IPS-20b (cell line): ENCODE measurements at regions not wholly inside any gene's neighbourhood (a gene's known extent, or its start where the extent isn't known, plus 50 kb on each side); places are given as distances from the start of the nearest gene placed in this dataset.
"Not testable (repeated sequence)": the region's sequence is repeated elsewhere in the genome, so short reads cannot be mapped to it uniquely, and the experiment has no call there.

Source experiments
- H3K27ac ChIP-seq: one replicate; pipeline ENCODE4 v1.5.1; 2013; ENCODE audit warnings: low read length
- H3K27me3 ChIP-seq: 2 replicates; pipeline ENCODE4 v1.6.1; 2013; ENCODE audit warnings: mild to moderate bottlenecking, low read length, inconsistent platforms; ENCODE audit not compliant: insufficient read depth
- H3K36me3 ChIP-seq: 2 replicates; pipeline ENCODE4 v1.6.1; 2013; ENCODE audit warnings: low read depth, mild to moderate bottlenecking, inconsistent platforms, low read length, moderate library complexity; ENCODE audit not compliant: insufficient read depth
- H3K4me1 ChIP-seq: 2 replicates; pipeline ENCODE4 v1.6.1; 2013; ENCODE audit warnings: mild to moderate bottlenecking, control low read depth, inconsistent platforms, low read length, moderate library complexity; ENCODE audit not compliant: insufficient read depth
- H3K4me3 ChIP-seq: 2 replicates; pipeline ENCODE4 v1.5.1; 2013; ENCODE audit warnings: mild to moderate bottlenecking, low read length, inconsistent platforms
- H3K9ac ChIP-seq: 2 replicates; pipeline ENCODE4 v1.6.1; 2013; ENCODE audit warnings: low read depth, mild to moderate bottlenecking, inconsistent platforms, low read length, moderate library complexity
- H3K9me3 ChIP-seq: 2 replicates; pipeline ENCODE4 v1.6.1; 2013; ENCODE audit warnings: mild to moderate bottlenecking, low read depth, low read length, inconsistent platforms; ENCODE audit not compliant: insufficient read depth

DNA sequence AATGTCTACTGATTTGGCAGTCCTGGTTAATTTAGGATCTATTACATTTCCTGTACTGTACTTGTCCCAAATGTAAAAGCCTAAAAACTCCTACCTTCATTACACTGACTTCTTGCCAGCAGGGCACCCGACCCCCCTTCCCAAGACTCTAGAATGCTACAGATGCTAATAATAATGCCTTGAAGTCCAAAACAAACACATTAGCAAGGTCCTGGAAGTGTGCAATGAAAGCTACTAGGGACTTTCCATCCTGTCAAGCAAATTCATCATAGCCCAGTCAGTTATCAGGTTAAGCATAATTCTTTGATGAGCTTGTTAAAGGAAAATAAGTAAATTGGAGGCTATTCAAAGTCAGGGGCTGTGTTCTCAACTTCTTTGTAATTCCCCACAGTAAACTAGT, 115.3 kb upstream of the RBBP8 start:
- Histone ChIP-seq H3K9me3 (no peaks in the 10 kb centered on the region), H3K36me3 (no peaks in the 10 kb centered on the region), H3K4me1 (peaks cover 11% of the 10 kb centered on the region; the same call in 1 of the 2 replicates), H3K27ac (no peak overlapping the region), H3K9ac (no peak overlapping the region), H3K4me3 (no peak overlapping the region), H3K27me3 (no peaks in the 10 kb centered on the region)

GRCh38 chr18:22822024-22822423, 111.1 kb upstream of the RBBP8 start:
- no peaks in the 10 kb centered on the region for H3K9me3 ChIP-seq
- H3K4me3 ChIP-seq, result peak overlapping the region; percentile 16; the same call in 1 of the 2 replicates
- no peaks in the 10 kb centered on the region for H3K36me3 ChIP-seq
- peaks cover 15% of the 10 kb centered on the region; the same call in 1 of the 2 replicates for H3K4me1 ChIP-seq
- no peaks in the 10 kb centered on the region for H3K27me3 ChIP-seq
- H3K9ac ChIP-seq, result no peak overlapping the region
- no peak overlapping the region for H3K27ac ChIP-seq

GRCh38 chr18:22822841-22823508, 110.2 kb upstream of the RBBP8 start:
- H3K4me1 ChIP-seq, result peaks cover 15% of the 10 kb centered on the region; the same call in 1 of the 2 replicates
- H3K27ac ChIP-seq, result no peak overlapping the region
- H3K9ac ChIP-seq, result no peak overlapping the region
- H3K36me3 ChIP-seq, result no peaks in the 10 kb centered on the region
- H3K9me3 ChIP-seq, result no peaks in the 10 kb centered on the region
- H3K4me3 ChIP-seq, result no peak overlapping the region
- no peaks in the 10 kb centered on the region for H3K27me3 ChIP-seq

GRCh38 chr18:22826726-22827125, 106.4 kb upstream of the RBBP8 start:
- Histone ChIP-seq H3K27me3 (no peaks in the 10 kb centered on the region), H3K27ac (no peak overlapping the region), H3K9ac (no peak overlapping the region), H3K9me3 (no peaks in the 10 kb centered on the region), H3K4me3 (no peak overlapping the region), H3K36me3 (no peaks in the 10 kb centered on the region), H3K4me1 (peaks cover 12% of the 10 kb centered on the region; the same call in 1 of the 2 replicates)

DNA sequence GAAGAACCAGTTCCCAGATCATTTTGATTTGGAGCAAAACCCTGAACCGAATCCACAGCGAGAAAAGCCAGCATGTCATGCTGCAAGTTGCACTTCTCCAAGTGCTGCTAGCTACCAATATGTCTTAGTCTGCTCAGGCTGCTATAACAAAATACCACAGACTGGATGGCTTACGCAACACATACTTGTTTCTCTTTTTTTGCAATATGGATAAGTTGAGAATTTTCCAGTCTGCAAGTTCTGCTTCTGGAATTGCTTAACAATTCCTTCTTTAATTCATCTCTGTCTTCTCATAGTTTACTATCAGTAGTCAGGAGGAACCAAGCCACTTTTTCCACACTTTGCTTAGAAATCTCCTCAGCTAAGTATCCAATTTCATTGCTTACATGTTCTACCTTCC, 105.9 kb upstream of the RBBP8 start:
- Histone ChIP-seq H3K9ac (no peak overlapping the region), H3K27ac (no peak overlapping the region)

DNA sequence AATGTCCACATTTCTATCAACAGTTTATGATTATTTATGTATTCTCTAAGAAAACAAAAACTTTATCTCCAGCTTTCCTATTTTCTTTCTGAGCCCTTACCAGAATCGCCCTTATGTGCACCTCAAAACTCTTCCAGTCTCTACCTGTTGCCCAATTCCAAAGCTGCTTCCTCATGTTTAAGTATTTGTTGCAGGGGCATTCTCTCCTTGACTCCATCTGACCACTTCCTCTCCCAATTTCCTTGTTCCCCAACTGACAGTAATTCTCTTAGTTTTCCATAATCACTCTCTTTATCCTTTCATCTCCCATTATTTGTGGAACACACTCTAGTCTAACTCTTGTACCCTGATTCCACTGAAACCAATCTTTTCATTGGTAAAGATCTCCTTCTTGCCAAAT, 105.4 kb upstream of the RBBP8 start:
- Histone ChIP-seq H3K27me3 (no peaks in the 10 kb centered on the region), H3K27ac (no peak overlapping the region), H3K4me1 (peaks cover 5% of the 10 kb centered on the region; the same call in 1 of the 2 replicates), H3K4me3 (no peak overlapping the region), H3K9ac (no peak overlapping the region), H3K36me3 (no peaks in the 10 kb centered on the region), H3K9me3 (no peaks in the 10 kb centered on the region)

More for the DNA sequence above, 105.9 kb upstream of the RBBP8 start:
- no peaks in the 10 kb centered on the region for H3K27me3 ChIP-seq
- no peaks in the 10 kb centered on the region for H3K36me3 ChIP-seq
- H3K4me1 ChIP-seq, result peaks cover 10% of the 10 kb centered on the region; the same call in 1 of the 2 replicates
- no peak overlapping the region for H3K4me3 ChIP-seq
- no peaks in the 10 kb centered on the region for H3K9me3 ChIP-seq

- Histone ChIP-seq H3K36me3 (no peaks in the 10 kb centered on the region), H3K4me3 (no peak overlapping the region), H3K4me1 (peaks cover under 1% of the 10 kb centered on the region; the same call in 1 of the 2 replicates), H3K9ac (no peak overlapping the region), H3K9me3 (no peaks in the 10 kb centered on the region), H3K27ac (no peak overlapping the region), H3K27me3 (no peaks in the 10 kb centered on the region)
These were observed 105.0 kb upstream of the RBBP8 start for GRCh38 chr18:22828171-22828570.

GRCh38 chr18:22828583-22828982, 104.5 kb upstream of the RBBP8 start:
- H3K9me3 ChIP-seq, H3K4me1 ChIP-seq, H3K27ac ChIP-seq: not testable (repeated sequence)

DNA sequence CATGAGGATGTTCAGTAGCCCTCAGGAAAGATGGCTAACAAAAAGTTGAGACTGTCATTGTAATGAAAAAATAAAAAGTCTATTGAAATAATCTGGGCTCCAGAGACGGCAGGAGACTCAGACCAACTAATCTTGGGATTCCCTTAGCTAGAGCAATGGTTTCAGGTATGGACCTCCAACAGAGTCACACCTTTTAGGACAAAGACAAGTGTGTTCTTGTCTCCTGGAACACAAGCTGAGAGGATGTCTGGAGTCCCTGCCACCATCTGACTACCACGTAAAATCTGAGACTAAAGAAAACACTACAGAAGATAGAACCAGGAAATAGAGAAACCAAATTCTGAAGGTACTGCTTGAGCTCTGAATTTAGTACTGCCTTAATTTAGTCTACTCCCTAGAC, 103.3 kb upstream of the RBBP8 start:
- Histone ChIP-seq H3K9ac (no peak overlapping the region), H3K36me3 (no peaks in the 10 kb centered on the region), H3K27ac (no peak overlapping the region), H3K9me3 (no peaks in the 10 kb centered on the region), H3K4me3 (no peak overlapping the region), H3K4me1 (no peaks in the 10 kb centered on the region; the same call in 1 of the 2 replicates), H3K27me3 (no peaks in the 10 kb centered on the region)

More at GRCh38 chr18:22828583-22828982, 104.5 kb upstream of the RBBP8 start:
- not testable (repeated sequence) for H3K9ac ChIP-seq, H3K27me3 ChIP-seq, H3K4me3 ChIP-seq, H3K36me3 ChIP-seq

DNA sequence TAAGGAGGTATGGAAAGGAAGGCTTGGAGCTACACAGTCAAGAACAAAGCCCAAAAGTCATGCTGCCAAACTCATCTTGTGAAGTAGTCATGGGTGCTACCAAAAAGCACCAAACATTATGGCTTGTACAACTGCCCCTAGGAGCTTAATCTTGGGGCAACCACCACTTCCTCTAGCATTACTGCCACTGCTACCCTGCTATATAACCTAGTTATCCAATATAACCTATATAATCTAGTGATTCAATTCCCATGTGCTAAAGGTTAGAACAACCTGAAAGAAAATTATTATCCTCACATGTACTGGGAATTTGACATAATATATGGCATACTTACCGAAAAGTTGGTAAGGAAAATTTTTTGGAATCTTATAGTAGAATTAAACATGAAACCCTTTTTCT, 102.6 kb upstream of the RBBP8 start:
- no peaks in the 10 kb centered on the region for H3K9me3 ChIP-seq
- no peak overlapping the region for H3K27ac ChIP-seq
- H3K9ac ChIP-seq, result no peak overlapping the region
- no peak overlapping the region for H3K4me3 ChIP-seq
- H3K36me3 ChIP-seq, result no peaks in the 10 kb centered on the region
- no peaks in the 10 kb centered on the region; the same call in 1 of the 2 replicates for H3K4me1 ChIP-seq
- no peaks in the 10 kb centered on the region for H3K27me3 ChIP-seq

GRCh38 chr18:22831441-22831904, 101.7 kb upstream of the RBBP8 start:
- Histone ChIP-seq H3K27me3 (no peaks in the 10 kb centered on the region), H3K9ac (no peak overlapping the region), H3K4me3 (no peak overlapping the region), H3K36me3 (no peaks in the 10 kb centered on the region), H3K9me3 (no peaks in the 10 kb centered on the region), H3K4me1 (no peaks in the 10 kb centered on the region; the same call in 1 of the 2 replicates), H3K27ac (no peak overlapping the region)

GRCh38 chr18:22836932-22837331, 96.2 kb upstream of the RBBP8 start:
- H3K27ac ChIP-seq, result no peak overlapping the region
- H3K36me3 ChIP-seq, result no peaks in the 10 kb centered on the region
- H3K27me3 ChIP-seq, result no peaks in the 10 kb centered on the region
- H3K9me3 ChIP-seq, result no peaks in the 10 kb centered on the region
- peaks cover 15% of the 10 kb centered on the region for H3K4me1 ChIP-seq
- no peak overlapping the region for H3K9ac ChIP-seq
- no peak overlapping the region for H3K4me3 ChIP-seq
